ENCODE measurements at regions not wholly inside any gene's neighbourhood (a gene's known extent, or its start where the extent isn't known, plus 50 kb on each side); places are given as distances from the start of the nearest gene placed in this dataset.
"Not testable (repeated sequence)": the region's sequence is repeated elsewhere in the genome, so short reads cannot be mapped to it uniquely, and the experiment has no call there.

DNA sequence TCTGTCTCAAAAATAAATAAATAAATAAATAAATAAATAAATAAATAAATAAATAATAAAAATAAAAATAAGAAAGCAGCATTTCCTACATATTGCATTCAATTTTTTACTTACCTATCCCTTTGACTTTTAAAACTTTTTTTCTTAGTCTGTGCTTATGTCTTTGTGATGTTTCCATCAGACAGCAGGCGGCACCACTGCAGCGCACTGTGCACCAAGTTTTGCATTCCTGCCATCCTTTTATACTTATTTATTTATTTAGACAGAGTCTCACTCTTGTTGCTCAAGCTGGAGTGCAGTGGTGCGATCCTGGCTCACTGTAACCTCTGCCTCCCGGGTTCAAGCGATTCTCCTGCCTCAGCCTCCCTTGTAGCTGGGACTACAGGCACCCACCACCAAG, 132.6 kb downstream of the SPATA31A6 start:
- TF ChIP-seq EZH2phosphoT487 (IDR thresholded peaks at IDR 0.05; ENCODE audit: unreplicated experiment); EZH2 (IDR thresholded peaks at IDR 0.05; ENCODE audit: low read depth, unreplicated experiment); POLR2AphosphoS5 (IDR thresholded peaks at IDR 0.05; ENCODE audit: low read depth): not testable (repeated sequence)
- TF ChIP-seq, protein P1, sequence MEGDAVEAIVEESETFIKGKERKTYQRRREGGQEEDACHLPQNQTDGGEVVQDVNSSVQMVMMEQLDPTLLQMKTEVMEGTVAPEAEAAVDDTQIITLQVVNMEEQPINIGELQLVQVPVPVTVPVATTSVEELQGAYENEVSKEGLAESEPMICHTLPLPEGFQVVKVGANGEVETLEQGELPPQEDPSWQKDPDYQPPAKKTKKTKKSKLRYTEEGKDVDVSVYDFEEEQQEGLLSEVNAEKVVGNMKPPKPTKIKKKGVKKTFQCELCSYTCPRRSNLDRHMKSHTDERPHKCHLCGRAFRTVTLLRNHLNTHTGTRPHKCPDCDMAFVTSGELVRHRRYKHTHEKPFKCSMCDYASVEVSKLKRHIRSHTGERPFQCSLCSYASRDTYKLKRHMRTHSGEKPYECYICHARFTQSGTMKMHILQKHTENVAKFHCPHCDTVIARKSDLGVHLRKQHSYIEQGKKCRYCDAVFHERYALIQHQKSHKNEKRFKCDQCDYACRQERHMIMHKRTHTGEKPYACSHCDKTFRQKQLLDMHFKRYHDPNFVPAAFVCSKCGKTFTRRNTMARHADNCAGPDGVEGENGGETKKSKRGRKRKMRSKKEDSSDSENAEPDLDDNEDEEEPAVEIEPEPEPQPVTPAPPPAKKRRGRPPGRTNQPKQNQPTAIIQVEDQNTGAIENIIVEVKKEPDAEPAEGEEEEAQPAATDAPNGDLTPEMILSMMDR (conservative IDR thresholded peaks at IDR 0.05; ENCODE audit: low read depth in 2 of 2), result peak in 1 of 2 experiments; percentile 31; a peak in 2 of 4 replicates

Measured in GM23338 (cell line).